ENCODE measurements at regions not wholly inside any gene's neighbourhood (a gene's known extent, or its start where the extent isn't known, plus 50 kb on each side); places are given as distances from the start of the nearest gene placed in this dataset.

DNA sequence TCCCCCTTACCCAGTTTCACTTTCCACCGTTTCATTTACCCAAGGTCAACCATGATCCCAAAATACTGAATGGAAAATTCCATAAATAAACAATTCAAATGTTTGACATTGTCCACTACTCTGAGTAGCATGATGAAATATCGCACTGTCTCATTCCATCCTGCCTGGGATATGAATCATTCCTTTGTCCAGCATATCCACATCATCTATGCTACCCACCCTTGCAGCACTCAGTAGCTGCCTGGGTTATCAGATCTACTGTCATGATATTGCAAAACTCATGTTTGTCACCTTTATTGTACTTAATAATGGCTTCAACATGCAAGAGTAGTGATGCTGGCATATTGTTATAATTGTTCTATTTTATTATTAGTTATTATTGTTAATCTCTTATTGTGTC, 263.9 kb upstream of the NBEA start:
- no peaks in the 10 kb centered on the region for H3K27me3 ChIP-seq (ENCODE audit: control insufficient read depth, insufficient read depth, low read length)
- no peak overlapping the region for H3K9ac ChIP-seq (ENCODE audit: low read length)
- no peak overlapping the region for H3K4me3 ChIP-seq (ENCODE audit: low read length)
- no peaks in the 10 kb centered on the region for H3K36me3 ChIP-seq (ENCODE audit: control insufficient read depth, insufficient read depth, low read length)
- no peak overlapping the region for H3K27ac ChIP-seq (ENCODE audit: low read depth, low read length)
- H3K4me1 ChIP-seq (ENCODE audit: control insufficient read depth, insufficient read depth, low read length) = no peaks in the 10 kb centered on the region

DNA sequence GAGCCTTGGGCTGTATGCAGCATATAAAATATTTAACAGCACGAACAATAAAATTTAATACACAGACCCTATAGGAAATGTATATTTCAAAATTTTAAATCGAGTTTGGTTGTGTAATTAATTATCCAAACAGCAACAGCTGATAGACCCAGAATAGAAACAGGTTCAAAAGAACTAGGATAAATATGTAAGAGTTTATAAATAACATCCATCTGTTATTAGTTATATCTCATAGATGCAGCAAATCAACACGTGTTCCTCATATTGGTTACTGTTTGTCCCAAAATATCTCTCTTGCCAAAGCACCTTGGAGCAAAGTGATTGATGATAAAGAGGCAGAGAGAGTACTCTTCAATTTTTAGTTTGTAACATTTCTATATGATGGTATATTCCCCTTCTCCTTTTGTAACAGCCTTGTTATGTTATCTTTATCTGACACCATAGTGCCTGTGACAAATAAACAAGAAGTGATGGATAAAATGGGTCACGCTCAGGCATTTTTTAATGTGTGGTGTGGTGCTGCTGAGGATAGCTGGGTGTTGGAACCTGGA, 260.6 kb upstream of the NBEA start:
- H3K36me3 ChIP-seq (ENCODE audit: control insufficient read depth, insufficient read depth, low read length) = no peaks in the 10 kb centered on the region
- no peak overlapping the region for H3K27ac ChIP-seq (ENCODE audit: low read depth, low read length)
- H3K9ac ChIP-seq (ENCODE audit: low read length) = no peak overlapping the region

DNA sequence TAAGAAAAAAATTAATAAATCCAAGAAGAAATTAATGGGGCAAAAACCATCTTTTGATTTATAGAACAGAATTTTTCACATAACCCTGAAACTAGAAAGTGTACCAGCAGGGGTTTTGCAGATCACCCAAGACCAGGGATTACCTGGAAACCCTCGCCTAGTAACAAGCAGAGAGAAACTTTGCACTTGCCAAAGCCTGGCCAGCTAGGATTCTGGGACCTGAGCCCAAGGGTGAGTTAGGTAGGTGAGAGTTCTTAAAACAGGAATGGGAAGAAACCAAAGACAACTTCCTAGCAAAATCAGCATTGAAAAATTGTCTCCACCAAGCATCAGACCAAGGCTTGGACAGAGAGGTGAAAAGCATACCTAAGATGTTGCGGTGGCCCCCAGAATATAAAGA, 247.0 kb upstream of the NBEA start:
- no peaks in the 10 kb centered on the region for H3K36me3 ChIP-seq (ENCODE audit: control insufficient read depth, insufficient read depth, low read length)
- no peak overlapping the region for H3K27ac ChIP-seq (ENCODE audit: low read depth, low read length)
- no peak overlapping the region for H3K9ac ChIP-seq (ENCODE audit: low read length)
- no peaks in the 10 kb centered on the region for H3K4me1 ChIP-seq (ENCODE audit: control insufficient read depth, insufficient read depth, low read length)
- no peak overlapping the region for H3K4me3 ChIP-seq (ENCODE audit: low read length)
- no peaks in the 10 kb centered on the region for H3K27me3 ChIP-seq (ENCODE audit: control insufficient read depth, insufficient read depth, low read length)

More for the DNA sequence above, 260.6 kb upstream of the NBEA start:
- Histone ChIP-seq H3K27me3 (ENCODE audit: control insufficient read depth, insufficient read depth, low read length) (no peaks in the 10 kb centered on the region), H3K4me1 (ENCODE audit: control insufficient read depth, insufficient read depth, low read length) (no peaks in the 10 kb centered on the region), H3K4me3 (ENCODE audit: low read length) (no peak overlapping the region)

DNA sequence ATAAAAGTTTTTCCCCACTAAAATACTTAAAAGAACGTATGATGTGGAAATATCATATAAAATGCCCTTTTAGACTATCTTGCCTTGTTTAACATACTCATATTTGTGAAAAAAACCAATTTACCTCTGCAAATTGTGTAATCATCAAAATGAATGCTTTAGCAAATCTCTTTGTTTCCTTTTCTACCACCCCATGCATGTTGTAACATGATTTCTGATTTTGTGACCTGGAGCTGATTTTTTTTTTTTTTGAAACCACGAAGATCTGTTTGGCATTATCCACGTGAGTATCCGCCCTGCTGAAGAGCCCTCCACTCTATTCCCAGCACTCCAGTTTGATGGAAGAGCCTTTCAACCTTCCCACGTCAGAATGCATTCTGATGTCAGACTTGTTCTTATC, 245.8 kb upstream of the NBEA start:
- H3K9ac ChIP-seq (ENCODE audit: low read length) = no peak overlapping the region
- no peak overlapping the region for H3K27ac ChIP-seq (ENCODE audit: low read depth, low read length)
- H3K36me3 ChIP-seq (ENCODE audit: control insufficient read depth, insufficient read depth, low read length) = no peaks in the 10 kb centered on the region
- no peak overlapping the region for H3K4me3 ChIP-seq (ENCODE audit: low read length)
- no peaks in the 10 kb centered on the region for H3K4me1 ChIP-seq (ENCODE audit: control insufficient read depth, insufficient read depth, low read length)
- H3K27me3 ChIP-seq (ENCODE audit: control insufficient read depth, insufficient read depth, low read length) = no peaks in the 10 kb centered on the region

DNA sequence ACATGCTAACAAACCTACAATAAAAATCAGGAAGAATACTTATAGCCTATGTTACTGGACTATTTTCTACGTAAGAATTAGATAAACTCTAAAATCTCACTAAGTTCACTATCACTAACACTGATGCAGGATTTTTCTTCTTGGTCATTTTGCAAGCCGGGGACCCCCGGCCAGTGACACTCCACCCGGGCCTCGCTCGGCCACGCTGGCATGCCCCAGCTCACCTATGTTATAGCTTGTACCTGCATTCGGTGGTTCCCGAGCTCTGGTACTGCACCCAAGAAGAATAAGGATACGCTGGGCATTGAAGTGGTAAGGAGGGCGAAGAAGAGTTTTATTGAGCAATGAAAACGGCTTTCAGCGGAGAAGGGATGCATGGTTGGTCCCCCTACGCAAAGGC, 245.3 kb upstream of the NBEA start:
- no peaks in the 10 kb centered on the region for H3K27me3 ChIP-seq (ENCODE audit: control insufficient read depth, insufficient read depth, low read length)
- no peak overlapping the region for H3K27ac ChIP-seq (ENCODE audit: low read depth, low read length)
- H3K9ac ChIP-seq (ENCODE audit: low read length) = no peak overlapping the region
- H3K36me3 ChIP-seq (ENCODE audit: control insufficient read depth, insufficient read depth, low read length) = no peaks in the 10 kb centered on the region
- no peak overlapping the region for H3K4me3 ChIP-seq (ENCODE audit: low read length)
- H3K4me1 ChIP-seq (ENCODE audit: control insufficient read depth, insufficient read depth, low read length) = no peaks in the 10 kb centered on the region

DNA sequence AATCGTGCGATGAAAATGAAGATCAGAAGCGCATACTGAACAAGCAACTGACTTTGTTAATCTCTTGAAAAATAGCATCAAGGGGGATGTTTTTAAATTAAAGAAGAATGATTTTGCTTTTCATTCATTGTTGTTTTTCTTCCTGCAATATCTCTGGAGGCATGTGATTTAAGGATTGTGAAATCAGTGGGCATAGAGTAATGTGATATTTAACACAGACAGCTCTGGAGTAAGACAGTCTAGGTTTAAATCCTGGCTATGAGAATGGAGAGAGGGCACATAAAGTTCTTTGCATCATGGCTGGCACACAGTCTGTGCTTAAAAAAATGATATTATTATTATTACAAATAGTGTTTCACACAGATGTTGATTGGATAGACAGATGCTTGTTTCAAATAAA, 243.1 kb upstream of the NBEA start:
- H3K4me1 ChIP-seq (ENCODE audit: control insufficient read depth, insufficient read depth, low read length) = no peaks in the 10 kb centered on the region
- no peak overlapping the region for H3K27ac ChIP-seq (ENCODE audit: low read depth, low read length)
- H3K36me3 ChIP-seq (ENCODE audit: control insufficient read depth, insufficient read depth, low read length) = no peaks in the 10 kb centered on the region

DNA sequence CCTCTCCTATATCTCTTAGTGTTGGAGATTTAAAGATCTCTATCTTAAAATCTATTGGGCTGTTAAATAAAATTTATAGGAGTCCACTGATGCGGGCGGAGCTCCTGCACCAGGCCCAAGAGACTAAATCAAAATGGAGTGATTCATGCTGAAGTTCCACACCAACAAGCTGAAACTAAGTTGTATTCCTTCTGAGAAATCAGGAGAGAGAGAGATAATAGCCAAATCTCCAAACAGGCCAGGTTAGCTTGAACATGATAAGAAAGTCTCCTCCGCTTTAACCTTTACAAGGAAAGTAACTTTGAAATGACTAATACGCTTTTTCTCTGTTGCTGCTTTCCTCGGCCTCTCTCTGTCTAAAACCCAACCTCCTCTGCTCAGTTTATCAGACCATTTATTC, 241.9 kb upstream of the NBEA start:
- Histone ChIP-seq H3K4me3 (ENCODE audit: low read length) (no peak overlapping the region), H3K27ac (ENCODE audit: low read depth, low read length) (no peak overlapping the region), H3K36me3 (ENCODE audit: control insufficient read depth, insufficient read depth, low read length) (no peaks in the 10 kb centered on the region), H3K4me1 (ENCODE audit: control insufficient read depth, insufficient read depth, low read length) (no peaks in the 10 kb centered on the region), H3K9ac (ENCODE audit: low read length) (no peak overlapping the region), H3K27me3 (ENCODE audit: control insufficient read depth, insufficient read depth, low read length) (no peaks in the 10 kb centered on the region)

More for the DNA sequence above, 243.1 kb upstream of the NBEA start:
- Histone ChIP-seq H3K27me3 (ENCODE audit: control insufficient read depth, insufficient read depth, low read length) (no peaks in the 10 kb centered on the region), H3K4me3 (ENCODE audit: low read length) (no peak overlapping the region), H3K9ac (ENCODE audit: low read length) (no peak overlapping the region)

DNA sequence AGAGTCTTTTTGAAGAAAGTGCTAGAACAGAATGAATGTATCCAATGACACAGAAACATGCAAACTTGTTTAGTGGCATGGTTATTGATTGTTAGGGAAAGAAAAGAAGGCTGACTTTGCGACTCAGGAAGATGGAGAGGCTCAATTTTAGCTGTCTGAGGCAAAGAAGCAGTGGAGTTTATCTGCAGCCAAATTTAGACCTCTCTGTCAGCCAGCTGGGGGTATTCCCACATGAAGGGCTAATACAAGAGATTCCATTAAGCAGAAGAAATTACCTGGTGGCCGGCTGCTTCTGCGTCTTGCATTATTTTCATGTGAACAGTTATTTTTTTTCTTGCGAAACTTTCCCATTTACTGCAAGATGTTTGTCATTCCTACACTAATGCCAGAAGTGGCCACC, 240.2 kb upstream of the NBEA start:
- Histone ChIP-seq H3K27me3 (ENCODE audit: control insufficient read depth, insufficient read depth, low read length) (no peaks in the 10 kb centered on the region), H3K36me3 (ENCODE audit: control insufficient read depth, insufficient read depth, low read length) (no peaks in the 10 kb centered on the region), H3K27ac (ENCODE audit: low read depth, low read length) (no peak overlapping the region), H3K4me3 (ENCODE audit: low read length) (no peak overlapping the region), H3K4me1 (ENCODE audit: control insufficient read depth, insufficient read depth, low read length) (no peaks in the 10 kb centered on the region), H3K9ac (ENCODE audit: low read length) (no peak overlapping the region)

DNA sequence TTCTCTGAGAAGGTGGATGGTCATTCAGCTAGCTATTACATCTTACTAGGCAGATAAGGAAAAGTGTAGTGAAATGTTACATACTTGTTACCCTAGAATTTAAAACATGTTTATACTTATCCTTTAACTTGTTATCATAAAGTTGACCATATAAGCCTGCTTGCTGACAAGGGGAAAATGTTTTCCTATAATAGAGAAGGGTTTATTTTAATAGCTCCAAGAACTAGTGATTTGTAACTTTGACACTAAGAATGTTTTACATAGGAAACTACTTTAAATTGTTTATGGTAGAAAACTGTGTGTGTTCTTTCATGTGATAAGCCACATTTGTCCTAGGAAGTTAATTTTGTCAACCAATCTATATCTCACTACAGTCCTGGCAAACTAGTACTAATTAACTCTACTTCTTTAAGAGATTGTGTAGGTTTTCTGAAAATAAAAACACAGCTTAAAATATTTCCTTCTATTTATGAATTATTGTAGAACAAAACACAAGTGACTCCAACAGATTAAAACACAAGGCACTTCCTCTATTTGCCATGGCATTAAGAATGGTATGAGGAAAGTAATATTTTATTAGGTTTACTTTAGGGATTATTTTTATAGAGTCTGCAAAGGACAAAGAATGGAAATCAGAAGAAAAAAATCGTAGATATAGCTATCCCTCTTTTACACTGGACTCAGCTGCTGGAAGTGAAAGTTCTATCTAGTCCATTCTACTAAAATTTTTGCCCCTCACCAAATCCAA, 233.3 kb upstream of the NBEA start:
- Histone ChIP-seq H3K27ac (ENCODE audit: low read depth, low read length) (no peak overlapping the region), H3K4me1 (ENCODE audit: control insufficient read depth, insufficient read depth, low read length) (no peaks in the 10 kb centered on the region), H3K36me3 (ENCODE audit: control insufficient read depth, insufficient read depth, low read length) (no peaks in the 10 kb centered on the region), H3K9ac (ENCODE audit: low read length) (no peak overlapping the region), H3K27me3 (ENCODE audit: control insufficient read depth, insufficient read depth, low read length) (no peaks in the 10 kb centered on the region), H3K4me3 (ENCODE audit: low read length) (no peak overlapping the region)

DNA sequence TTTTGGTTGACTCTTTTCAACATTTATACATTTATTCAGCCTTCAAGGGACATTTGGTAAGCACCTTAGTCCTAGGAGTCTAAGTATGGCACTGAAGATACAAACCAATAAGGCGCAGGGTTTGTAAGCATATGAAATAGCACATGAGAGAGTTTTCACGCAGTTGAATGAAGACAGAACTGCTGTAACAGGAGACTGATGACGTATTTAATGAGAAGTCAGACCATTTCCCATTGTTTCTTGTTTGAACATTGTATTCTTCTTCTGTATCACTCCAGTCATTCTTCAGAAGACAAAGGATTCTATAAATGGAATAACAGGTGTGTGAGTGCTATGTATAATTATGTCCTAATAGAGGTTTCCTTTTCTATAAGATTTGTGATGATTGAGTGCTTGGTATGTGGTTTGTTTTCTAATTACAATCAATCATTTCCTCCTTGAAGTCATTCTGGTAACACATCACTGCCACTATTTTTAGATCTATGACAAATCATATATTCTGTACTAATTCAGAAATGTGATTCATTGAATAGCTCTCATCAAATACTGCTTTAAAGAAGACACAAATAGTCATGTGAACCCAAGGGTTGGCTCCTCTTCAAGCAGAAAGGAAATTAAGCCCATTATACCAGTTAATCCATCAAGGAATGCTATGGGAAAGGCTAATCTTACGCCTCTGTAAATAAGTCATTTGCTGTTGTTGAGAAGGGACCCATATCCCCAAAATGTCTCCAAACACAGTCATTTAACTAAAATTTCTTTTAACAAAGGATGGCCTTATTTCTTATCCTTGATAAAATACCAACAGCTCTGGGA, 222.8 kb upstream of the NBEA start:
- H3K9ac ChIP-seq (ENCODE audit: low read length) = no peak overlapping the region
- H3K36me3 ChIP-seq (ENCODE audit: control insufficient read depth, insufficient read depth, low read length) = no peaks in the 10 kb centered on the region
- no peaks in the 10 kb centered on the region for H3K27me3 ChIP-seq (ENCODE audit: control insufficient read depth, insufficient read depth, low read length)
- H3K27ac ChIP-seq (ENCODE audit: low read depth, low read length) = no peak overlapping the region
- no peaks in the 10 kb centered on the region for H3K4me1 ChIP-seq (ENCODE audit: control insufficient read depth, insufficient read depth, low read length)
- H3K4me3 ChIP-seq (ENCODE audit: low read length) = no peak overlapping the region

DNA sequence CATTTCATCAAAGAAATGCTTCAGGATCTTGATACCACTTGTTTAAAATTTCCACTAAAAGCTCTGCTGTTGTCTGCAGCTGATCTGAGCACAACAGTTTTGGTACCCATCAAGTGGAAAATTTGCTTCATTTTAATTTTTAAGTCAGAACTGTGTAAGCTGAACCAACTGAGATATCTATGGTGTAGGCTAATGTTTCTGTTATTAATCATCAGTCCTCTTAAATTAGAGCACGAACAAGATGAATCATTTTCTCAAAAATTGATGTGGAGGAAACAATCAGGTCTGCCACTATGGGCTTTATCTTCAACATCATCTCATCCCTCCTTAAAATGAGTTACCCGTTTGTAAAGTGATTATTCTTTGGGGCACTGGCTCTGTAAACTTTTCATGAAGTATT, 221.5 kb upstream of the NBEA start:
- Histone ChIP-seq H3K36me3 (ENCODE audit: control insufficient read depth, insufficient read depth, low read length) (no peaks in the 10 kb centered on the region), H3K27me3 (ENCODE audit: control insufficient read depth, insufficient read depth, low read length) (no peaks in the 10 kb centered on the region), H3K9ac (ENCODE audit: low read length) (no peak overlapping the region), H3K27ac (ENCODE audit: low read depth, low read length) (no peak overlapping the region), H3K4me3 (ENCODE audit: low read length) (no peak overlapping the region), H3K4me1 (ENCODE audit: control insufficient read depth, insufficient read depth, low read length) (no peaks in the 10 kb centered on the region)

DNA sequence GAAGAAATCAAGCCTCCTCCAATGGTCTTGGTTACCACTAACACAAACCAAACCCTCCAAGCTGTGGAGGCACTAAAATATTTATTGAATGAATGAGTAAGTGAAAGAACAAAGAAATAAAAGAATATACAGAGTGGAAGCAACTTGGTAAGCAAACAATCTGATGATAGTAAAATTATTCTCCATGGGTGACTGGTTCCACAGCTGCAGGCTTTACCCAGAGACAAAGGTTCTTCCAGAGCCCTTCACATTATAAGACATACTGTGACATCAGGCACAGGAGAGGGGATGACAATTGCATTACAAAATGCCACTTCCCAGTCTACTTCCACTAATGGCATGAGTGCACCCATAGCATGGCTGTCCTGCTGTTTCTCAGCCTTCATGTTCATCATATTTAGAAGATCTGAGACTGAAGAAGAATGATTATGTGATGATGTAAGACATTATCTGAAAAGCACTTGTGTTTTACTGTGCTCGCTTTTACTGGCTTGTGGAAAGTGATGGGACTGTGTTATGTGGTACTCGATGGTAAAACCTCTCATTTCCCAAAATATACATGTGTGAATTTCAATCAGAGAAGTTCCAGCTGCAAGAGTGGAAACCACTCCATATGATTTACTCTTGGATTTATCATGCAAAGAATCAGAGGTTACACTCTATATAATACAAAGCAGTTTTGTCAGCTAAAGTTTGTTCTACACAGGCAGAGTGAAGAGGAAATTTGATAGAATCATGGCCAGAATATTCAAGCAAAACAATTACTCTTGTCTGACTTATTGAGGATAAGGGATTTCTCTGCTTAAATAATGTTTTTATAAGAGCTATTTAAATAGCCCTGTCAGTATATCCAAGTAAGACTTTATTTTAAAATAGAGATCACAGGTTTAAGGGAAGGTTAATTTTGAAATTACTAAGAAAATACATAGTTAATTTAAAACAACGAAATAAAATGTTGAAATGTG, 220.2 kb upstream of the NBEA start:
- Histone ChIP-seq H3K36me3 (ENCODE audit: control insufficient read depth, insufficient read depth, low read length) (no peaks in the 10 kb centered on the region), H3K9ac (ENCODE audit: low read length) (no peak overlapping the region), H3K27me3 (ENCODE audit: control insufficient read depth, insufficient read depth, low read length) (no peaks in the 10 kb centered on the region), H3K27ac (ENCODE audit: low read depth, low read length) (no peak overlapping the region), H3K4me1 (ENCODE audit: control insufficient read depth, insufficient read depth, low read length) (no peaks in the 10 kb centered on the region), H3K4me3 (ENCODE audit: low read length) (no peak overlapping the region)
